ENCODE measurements at regions not wholly inside any gene's neighbourhood (a gene's known extent, or its start where the extent isn't known, plus 50 kb on each side); places are given as distances from the start of the nearest gene placed in this dataset.

DNA sequence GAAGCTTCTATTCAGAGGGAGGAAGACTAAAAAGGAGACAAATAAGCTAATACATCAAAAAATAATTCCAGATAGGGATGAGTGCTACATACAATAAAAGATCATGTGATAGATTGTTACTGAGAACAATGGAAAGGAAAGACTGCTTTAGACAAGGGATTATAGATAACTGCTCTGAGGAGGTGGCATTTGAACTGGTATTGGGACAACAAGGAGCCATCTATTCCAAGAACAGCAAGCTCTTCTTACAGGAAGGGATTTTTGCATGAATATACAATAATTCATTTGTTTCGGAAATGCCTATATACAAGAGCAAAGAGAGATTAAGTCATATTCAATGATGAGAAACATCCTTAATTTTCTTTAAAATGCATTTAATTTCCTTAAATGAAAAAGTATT lies 540.5 kb upstream of the KLF12 start:
- DNase-seq (ENCODE audit: low read depth): no peak
- no peak overlapping the region for H3K4me3 ChIP-seq (ENCODE audit: low read depth, low read length)
- no peak for TF ChIP-seq MAX (IDR thresholded peaks at IDR 0.05; ENCODE audit: low read depth, low read length)
- TF ChIP-seq MYC (IDR thresholded peaks at IDR 0.05; ENCODE audit: low read depth, low read length): no peak
- no peak for TF ChIP-seq POLR2A (IDR thresholded peaks at IDR 0.05; ENCODE audit: extremely low read depth, insufficient read length)
- no peak for TF ChIP-seq CTCF (IDR thresholded peaks at IDR 0.05; ENCODE audit: low read depth, low read length)

DNA sequence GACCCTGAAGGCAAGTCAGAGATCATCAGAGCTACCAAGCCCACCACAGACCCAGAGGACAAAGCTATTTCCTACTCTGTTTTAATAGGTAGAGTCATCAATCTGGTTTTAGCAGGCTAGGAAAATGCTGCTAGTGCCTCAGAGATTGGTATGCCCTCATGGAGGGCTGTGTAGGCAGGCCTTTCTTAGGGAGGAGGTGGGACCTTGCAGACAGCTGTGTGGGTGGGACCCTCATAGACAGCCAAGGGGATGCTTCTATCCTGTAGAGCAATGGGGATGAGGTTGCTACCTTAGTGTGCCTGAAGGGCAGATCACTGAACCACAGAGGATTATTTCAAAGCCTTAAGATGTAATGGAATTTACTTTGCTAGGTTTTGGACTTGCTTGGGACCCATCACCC lies 534.9 kb upstream of the KLF12 start:
- no peak for DNase-seq (ENCODE audit: low read depth)
- TF ChIP-seq MYC (IDR thresholded peaks at IDR 0.05; ENCODE audit: low read depth, low read length) (no peak), POLR2A (IDR thresholded peaks at IDR 0.05; ENCODE audit: extremely low read depth, insufficient read length) (no peak), CTCF (IDR thresholded peaks at IDR 0.05; ENCODE audit: low read depth, low read length) (no peak), MAX (IDR thresholded peaks at IDR 0.05; ENCODE audit: low read depth, low read length) (no peak)
- no peak overlapping the region for H3K4me3 ChIP-seq (ENCODE audit: low read depth, low read length)

DNA sequence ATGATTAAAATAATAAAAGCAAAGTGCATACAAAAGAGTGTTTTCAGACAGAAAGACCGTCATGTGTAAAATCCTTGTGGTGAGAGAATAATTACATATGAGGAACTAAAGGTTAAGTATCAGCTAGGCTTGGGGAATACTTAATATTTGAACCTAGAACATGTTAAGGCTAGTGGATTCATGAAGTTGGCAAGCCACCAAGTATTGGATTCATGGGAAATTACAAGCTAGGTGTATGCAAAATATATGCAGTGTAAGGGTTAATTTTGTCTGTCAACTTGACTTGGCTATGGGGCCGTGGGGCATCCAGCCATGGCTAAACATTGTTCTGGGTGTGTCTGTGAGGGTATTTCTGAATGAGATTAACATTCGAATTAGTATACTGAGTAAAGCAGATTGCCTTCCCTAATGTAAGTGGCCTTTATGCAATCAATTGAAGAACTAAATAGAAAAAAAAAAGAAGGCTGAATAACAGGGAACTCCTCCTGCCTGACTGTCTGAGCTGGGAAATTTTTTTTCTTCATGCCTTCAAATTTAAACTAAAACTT lies 533.5 kb upstream of the KLF12 start:
- DNase-seq (ENCODE audit: low read depth): no peak

DNA sequence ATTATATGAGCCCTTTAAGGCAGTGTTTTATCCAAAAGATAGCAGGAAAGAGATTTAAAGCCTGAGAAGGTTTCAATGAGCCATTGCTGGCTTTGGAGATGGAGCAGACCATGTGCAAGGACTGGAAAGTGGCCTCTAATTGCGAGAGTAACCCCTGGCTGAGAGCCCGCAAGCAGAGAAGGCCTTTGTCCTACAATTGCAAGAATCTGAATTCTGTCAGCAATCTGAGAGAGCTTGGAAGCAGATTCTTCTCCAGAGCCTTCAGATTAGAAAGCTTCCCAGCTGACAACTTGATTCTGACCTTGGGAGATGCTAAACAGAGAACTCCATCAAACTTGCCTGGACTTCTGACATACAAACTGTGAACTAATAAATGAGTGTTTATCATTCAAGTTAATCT lies 528.7 kb upstream of the KLF12 start:
- H3K4me3 ChIP-seq (ENCODE audit: low read depth, low read length): no peak overlapping the region
- no peak for DNase-seq (ENCODE audit: low read depth)
- TF ChIP-seq MYC (IDR thresholded peaks at IDR 0.05; ENCODE audit: low read depth, low read length) (no peak), MAX (IDR thresholded peaks at IDR 0.05; ENCODE audit: low read depth, low read length) (no peak), POLR2A (IDR thresholded peaks at IDR 0.05; ENCODE audit: extremely low read depth, insufficient read length) (no peak), CTCF (IDR thresholded peaks at IDR 0.05; ENCODE audit: low read depth, low read length) (no peak)

More for the DNA sequence above, 533.5 kb upstream of the KLF12 start:
- no peak overlapping the region for H3K4me3 ChIP-seq (ENCODE audit: low read depth, low read length)
- TF ChIP-seq POLR2A (IDR thresholded peaks at IDR 0.05; ENCODE audit: extremely low read depth, insufficient read length): no peak
- no peak for TF ChIP-seq MYC (IDR thresholded peaks at IDR 0.05; ENCODE audit: low read depth, low read length)
- no peak for TF ChIP-seq MAX (IDR thresholded peaks at IDR 0.05; ENCODE audit: low read depth, low read length)
- TF ChIP-seq CTCF (IDR thresholded peaks at IDR 0.05; ENCODE audit: low read depth, low read length): no peak

GRCh38 chr13:74661851-74662250 lies 527.6 kb upstream of the KLF12 start:
- H3K4me3 ChIP-seq (ENCODE audit: low read depth, low read length): no peak overlapping the region
- no peak for DNase-seq (ENCODE audit: low read depth)
- TF ChIP-seq MYC (IDR thresholded peaks at IDR 0.05; ENCODE audit: low read depth, low read length): no peak
- no peak for TF ChIP-seq CTCF (IDR thresholded peaks at IDR 0.05; ENCODE audit: low read depth, low read length)
- TF ChIP-seq POLR2A (IDR thresholded peaks at IDR 0.05; ENCODE audit: extremely low read depth, insufficient read length): no peak
- TF ChIP-seq MAX (IDR thresholded peaks at IDR 0.05; ENCODE audit: low read depth, low read length): no peak

All from NB4 (cell line).